ENCODE measurements at regions not wholly inside any gene's neighbourhood (a gene's known extent, or its start where the extent isn't known, plus 50 kb on each side); places are given as distances from the start of the nearest gene placed in this dataset.

- Histone ChIP-seq H3K4me1 (peaks cover 4 to 18% (median 7%) of the 10 kb centered on the region in 3 donors), H3K4me3 (no peak overlapping the region), H3K9me3 (no peaks in the 10 kb centered on the region), H3K27me3 (no peaks in the 10 kb centered on the region), H3K36me3 (no peaks in the 10 kb centered on the region), H3K27ac (no peak overlapping the region)
- no peak for DNase-seq
- no peak for TF ChIP-seq POLR2A (IDR thresholded peaks at IDR 0.05)
- TF ChIP-seq CTCF (IDR thresholded peaks at IDR 0.05) = no peak
- intact Hi-C loops (cut with DNase I) = no loop called here
Observed at GRCh38 chr1:232183802-232184201, 446.1 kb downstream of the SIPA1L2 start.

- no peak for TF ChIP-seq CTCF (IDR thresholded peaks at IDR 0.05)
- no peak for TF ChIP-seq POLR2A (IDR thresholded peaks at IDR 0.05)
- no peaks in the 10 kb centered on the region for H3K9me3 ChIP-seq
- DNase-seq = no peak
- H3K4me3 ChIP-seq = no peak overlapping the region
- intact Hi-C loops (cut with DNase I) = no loop called here
- H3K36me3 ChIP-seq = no peaks in the 10 kb centered on the region
- H3K27ac ChIP-seq = no peak overlapping the region
- H3K27me3 ChIP-seq = no peaks in the 10 kb centered on the region
- WGBS, 2 donors = 68 to 78% methylated on average over 4 to 8 of the region's 8 CpGs
- H3K4me1 ChIP-seq = peaks cover 4 to 22% (median 7%) of the 10 kb centered on the region in 3 donors
Observed at GRCh38 chr1:232183266-232183800, 446.6 kb downstream of the SIPA1L2 start.

GRCh38 chr1:232182236-232182635 lies 447.7 kb downstream of the SIPA1L2 start:
- DNase-seq = no peak
- TF ChIP-seq POLR2A (IDR thresholded peaks at IDR 0.05) (no peak), CTCF (IDR thresholded peaks at IDR 0.05) (no peak)

GRCh38 chr1:232180779-232181136 lies 449.2 kb downstream of the SIPA1L2 start:
- Histone ChIP-seq H3K36me3 (no peaks in the 10 kb centered on the region), H3K27ac (no peak overlapping the region), H3K4me1 (peaks cover 4 to 32% (median 7%) of the 10 kb centered on the region in 3 donors), H3K27me3 (no peaks in the 10 kb centered on the region), H3K9me3 (no peaks in the 10 kb centered on the region), H3K4me3 (no peak overlapping the region)
- no peak for TF ChIP-seq CTCF (IDR thresholded peaks at IDR 0.05)
- no peak for TF ChIP-seq POLR2A (IDR thresholded peaks at IDR 0.05)
- intact Hi-C loops (cut with DNase I) = no loop called here
- DNase-seq = no peak
- WGBS, 2 donors = 81 to 95% methylated on average over 3 of the region's 3 CpGs

More at GRCh38 chr1:232182236-232182635, 447.7 kb downstream of the SIPA1L2 start:
- H3K27ac ChIP-seq = no peak overlapping the region
- 78 to 89% methylated on average over 5 to 8 of the region's 8 CpGs for whole genome bisulfite sequencing, 2 donors
- H3K4me1 ChIP-seq = peaks cover 4 to 32% (median 7%) of the 10 kb centered on the region in 3 donors
- H3K4me3 ChIP-seq = no peak overlapping the region
- H3K9me3 ChIP-seq = no peaks in the 10 kb centered on the region
- no peaks in the 10 kb centered on the region for H3K36me3 ChIP-seq
- no peaks in the 10 kb centered on the region for H3K27me3 ChIP-seq
- intact Hi-C loops (cut with DNase I) = no loop called here

GRCh38 chr1:232179896-232180778 lies 449.8 kb downstream of the SIPA1L2 start:
- Histone ChIP-seq H3K36me3 (no peaks in the 10 kb centered on the region), H3K27me3 (no peaks in the 10 kb centered on the region), H3K4me1 (peaks cover 4 to 32% (median 7%) of the 10 kb centered on the region in 3 donors), H3K9me3 (no peaks in the 10 kb centered on the region), H3K27ac (no peak overlapping the region), H3K4me3 (no peak overlapping the region)
- TF ChIP-seq CTCF (IDR thresholded peaks at IDR 0.05) = no peak
- TF ChIP-seq POLR2A (IDR thresholded peaks at IDR 0.05) = no peak
- intact Hi-C loops (cut with DNase I) = no loop called here
- no peak for DNase-seq
- WGBS, 2 donors = 51 to 56% methylated on average over 4 to 9 of the region's 10 CpGs
